ENCODE measurements at regions not wholly inside any gene's neighbourhood (a gene's known extent, or its start where the extent isn't known, plus 50 kb on each side); places are given as distances from the start of the nearest gene placed in this dataset.
"Not testable (repeated sequence)": the region's sequence is repeated elsewhere in the genome, so short reads cannot be mapped to it uniquely, and the experiment has no call there.

DNA sequence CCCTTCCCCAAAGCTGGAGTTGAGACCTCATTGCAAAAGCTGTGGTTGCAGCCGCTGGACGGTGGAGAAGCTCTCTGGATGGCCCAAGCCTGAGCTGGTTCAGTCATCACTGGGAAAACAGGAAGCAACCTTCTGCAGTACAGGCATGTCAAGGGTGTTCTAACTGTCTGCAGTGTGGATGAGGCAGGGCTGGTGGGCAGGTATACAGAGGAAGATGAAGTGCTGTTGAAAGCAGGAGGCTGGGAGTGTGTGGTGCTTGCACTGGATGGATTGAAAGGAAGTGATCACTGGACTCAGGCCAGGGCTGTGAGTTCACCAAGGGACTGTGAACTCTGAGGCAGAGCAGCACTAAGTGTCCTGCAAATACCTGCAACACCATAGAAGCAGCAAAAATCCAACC lies 89.0 kb upstream of the NOX3 start:
- no peak for DNase-seq

DNA sequence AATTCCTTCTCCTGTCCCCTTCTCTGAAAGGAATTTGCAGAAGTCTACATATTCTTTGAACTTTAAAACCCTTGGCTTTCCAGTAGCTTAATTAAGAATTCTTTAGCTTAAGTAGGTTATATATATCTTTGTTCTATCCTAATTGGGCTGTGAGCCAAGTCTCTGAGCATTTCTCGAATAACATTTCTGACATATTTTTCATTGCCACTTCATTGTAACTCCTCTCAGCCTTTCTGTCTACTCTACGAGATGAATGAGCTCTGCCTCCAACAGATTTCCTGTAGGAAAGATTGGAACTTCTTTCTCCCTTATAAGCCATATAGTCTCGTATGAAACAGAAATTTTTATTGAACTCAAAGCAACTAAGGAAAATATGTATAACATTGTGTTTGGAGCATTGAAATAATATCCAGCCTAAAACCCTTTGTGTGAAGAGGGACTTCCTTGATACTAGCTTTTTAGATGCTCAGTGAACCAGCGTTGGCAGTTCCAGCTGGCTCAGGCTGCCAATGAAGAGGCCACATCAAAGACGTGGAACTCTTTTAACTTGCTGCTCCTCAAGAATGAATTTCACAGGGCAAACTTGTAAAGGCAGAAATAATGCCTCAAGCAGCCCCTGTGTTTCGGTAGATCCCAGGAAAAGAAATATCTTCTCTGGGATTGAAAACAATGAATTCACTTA lies 87.7 kb upstream of the NOX3 start:
- no peak for DNase-seq

DNA sequence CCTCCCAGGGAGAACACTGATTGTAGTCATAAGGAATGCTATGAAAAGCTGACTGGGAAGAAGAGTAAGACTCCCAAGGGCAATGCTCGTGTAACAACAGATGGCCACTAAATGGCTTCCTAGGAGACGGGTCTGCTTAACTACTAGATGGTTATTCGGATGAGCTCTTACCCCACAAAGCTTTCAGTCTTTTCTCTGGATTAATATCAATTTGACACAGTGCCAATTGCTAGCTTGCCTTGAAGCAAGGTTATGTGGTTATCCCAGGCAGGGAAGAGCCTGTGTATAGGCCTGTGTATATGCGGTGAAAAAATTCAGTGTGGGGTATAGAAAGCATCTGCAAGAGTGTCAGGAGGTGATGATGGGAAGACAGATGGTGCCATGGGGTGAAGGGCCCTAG lies 86.4 kb upstream of the NOX3 start:
- no peak for DNase-seq

DNA sequence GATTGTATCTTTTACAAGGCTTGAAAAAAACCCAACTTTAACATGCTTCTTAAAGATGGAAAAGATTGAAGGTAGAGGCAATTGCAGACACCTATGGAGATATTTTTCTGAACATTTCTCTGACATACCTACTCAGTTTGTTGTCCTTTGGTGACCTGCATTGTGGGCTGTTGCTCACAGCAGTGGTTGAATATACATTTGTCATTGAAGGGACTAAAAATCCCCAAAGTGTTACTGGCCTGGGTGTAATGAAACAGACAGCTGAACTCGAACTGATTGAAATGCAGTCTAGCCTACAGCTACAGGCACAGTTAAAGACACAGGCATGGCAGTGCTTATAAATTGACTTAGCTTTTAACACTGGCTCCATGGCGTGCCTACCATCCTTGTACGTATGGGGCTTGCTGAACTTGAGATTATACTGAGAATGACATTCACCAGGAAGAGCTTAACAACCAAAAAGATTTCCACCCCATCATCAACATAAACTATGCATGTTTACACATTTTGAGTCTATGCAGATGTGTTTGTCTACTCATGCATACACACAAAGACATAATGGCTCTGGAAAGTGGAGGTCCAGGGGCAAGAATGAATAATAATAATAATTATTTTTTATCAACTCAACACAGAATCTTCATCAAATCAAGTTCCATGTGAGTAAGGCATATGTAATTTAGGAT lies 83.2 kb upstream of the NOX3 start:
- DNase-seq, result no peak

DNA sequence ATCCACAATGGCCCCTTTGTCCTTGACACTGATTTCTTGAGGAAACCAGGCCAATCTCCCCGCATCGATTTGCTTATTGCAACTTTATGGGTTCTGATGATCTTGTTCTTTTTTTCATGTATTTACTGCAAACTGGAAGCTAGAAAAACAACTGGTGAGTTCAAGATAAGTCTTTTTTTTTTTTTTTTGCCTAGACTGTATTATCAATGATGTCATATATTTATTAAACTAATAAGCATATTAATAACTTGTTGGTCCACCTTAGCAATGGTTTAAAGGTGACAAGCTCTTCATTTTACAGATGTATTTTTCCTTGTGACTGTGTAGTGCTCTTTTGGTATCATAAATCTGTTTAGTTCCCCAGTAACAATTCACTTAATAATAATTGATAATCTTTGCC lies 79.0 kb upstream of the NOX3 start:
- DNase-seq, result no peak

DNA sequence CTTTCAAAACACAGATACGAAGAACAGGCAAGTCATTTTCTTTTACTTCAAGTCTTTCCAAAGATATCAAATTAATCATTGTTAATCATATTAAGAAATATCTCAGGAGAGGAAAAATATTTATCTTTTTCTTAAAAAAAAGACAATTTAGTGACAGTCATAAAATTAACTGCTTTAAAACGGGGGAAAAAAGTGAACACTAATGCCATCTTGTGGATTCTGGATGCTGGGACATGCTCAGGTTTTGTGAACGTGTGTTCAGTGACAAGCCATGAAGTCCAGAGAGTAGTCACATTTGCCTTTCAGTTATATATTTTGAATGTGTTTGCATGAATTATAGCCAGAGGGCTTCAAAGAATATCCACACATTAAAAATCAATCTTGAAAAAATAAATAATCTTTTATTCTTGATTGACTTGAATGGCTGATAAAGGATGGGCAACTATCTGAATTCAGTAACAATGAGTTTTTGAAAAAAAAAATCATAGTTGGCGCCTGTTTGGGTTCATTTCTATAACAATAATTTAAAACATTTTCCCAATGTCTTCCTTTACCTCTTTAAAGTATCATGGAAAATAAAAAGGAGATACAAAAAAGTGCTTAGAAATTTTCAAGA lies 74.7 kb upstream of the NOX3 start:
- no peak for DNase-seq

DNA sequence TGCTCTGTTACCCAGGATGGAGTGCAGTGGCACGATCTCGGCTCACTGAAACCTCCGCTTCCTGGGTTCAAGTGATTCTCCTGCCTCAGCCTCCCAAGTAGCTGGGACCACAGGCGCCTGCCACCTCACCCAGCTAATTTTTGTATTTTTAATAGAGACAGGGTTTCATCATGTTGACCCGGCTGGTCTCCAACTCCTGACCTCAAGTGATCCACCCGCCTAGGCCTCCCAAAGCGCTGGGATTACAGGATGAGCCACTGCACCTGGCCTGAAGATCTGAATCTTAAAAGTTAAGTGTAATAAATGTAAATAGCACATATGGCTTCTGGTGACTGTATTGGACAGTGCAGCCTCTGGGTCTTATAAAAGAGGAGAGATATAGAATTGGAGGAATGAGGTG lies 74.2 kb upstream of the NOX3 start:
- DNase-seq, result not testable (repeated sequence)

DNA sequence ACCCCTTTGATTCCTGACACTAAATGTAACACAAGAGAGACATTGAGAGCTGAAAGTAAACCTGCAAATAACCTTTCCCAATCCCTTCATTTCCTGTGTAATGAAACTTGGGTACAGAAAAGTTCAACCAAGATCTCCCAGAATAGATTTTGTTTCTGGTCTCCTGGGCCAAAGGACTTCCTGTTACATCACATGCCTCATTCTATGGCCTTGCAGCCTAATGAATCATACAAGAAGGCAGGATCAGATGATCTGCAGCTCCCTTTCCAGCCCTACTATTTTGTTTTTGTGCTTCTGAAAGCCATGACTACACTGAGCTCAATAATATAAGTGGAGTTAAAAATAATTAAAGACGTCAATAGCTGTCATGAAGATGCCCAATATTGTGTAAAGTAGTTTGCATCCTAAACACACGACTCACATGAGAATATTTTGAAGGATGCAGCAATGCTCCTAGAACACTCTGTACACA lies 73.4 kb upstream of the NOX3 start:
- no peak for DNase-seq

DNA sequence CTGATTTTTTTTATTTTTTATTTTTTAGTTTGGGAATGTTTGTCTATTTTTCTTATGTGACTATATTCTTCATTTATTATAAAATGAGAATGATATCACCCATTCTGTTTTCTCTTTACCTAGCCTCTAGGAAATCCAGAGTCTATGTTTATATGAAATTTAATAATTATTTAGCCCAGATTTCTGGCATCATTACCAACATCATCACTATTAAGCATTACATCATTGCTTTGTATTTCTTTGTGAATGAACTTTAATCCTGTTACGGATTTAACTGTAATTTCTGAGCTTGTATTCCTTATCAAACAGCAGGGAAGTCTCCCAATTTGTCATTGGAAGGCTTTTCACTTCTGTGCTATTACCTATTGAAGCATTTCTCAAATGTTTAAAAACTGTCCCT lies 72.7 kb upstream of the NOX3 start:
- DNase-seq, result no peak

DNA sequence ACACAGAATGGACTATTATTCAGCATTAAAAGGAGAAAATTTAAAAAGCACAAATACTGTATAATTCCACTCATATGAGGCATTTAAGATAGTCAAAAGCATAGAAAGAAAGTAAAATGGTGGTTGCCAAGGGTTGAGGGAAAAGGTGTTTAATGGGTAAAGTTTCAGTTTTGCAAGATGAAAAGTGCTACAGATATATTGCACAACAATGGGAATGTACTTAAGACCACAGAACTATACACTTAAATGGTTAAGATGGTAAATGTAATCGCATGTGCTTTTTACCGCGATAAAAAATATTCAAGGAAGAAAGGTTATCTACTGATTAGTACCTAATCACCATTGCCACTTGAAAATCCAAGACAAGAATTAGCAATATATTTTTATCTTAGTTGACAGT lies 71.8 kb upstream of the NOX3 start:
- no peak for DNase-seq

DNA sequence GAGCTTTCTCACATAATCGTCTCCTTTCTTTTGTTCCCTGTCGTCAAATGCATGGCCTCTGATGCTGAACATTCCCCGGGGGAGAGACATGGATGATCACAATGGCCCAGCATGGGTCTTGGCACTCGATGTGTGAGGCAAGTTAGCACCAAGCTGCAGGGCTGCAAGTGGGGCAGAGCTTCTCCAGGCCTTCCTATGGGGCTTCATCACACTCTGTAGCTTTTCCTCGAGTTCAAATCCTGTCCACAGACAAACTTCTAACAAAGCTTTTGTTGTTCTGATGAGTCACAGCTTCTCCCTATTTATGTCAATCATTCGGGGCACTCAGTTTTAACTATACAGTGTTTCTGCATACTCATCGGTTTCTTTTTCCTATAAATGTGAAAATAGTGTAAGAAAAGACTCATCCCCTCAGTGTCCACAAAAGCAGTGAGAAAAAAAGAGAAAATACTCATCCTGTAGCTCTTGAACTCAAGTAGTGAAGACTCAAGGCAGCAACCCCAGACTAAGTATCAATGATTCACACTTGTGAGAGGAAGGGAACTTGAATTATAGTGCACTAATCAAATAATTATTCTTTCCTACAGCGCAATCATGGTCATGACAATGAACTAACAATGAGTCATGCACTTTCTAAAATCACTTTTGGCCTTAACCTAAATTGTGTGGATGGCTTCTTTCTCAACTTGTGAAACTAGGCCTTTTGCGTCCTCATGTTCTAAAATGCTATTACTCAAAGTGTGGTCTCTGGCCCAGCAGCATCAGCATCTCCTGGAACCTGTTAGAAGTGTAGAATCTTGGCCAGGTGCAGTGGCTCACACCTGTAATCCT lies 68.4 kb upstream of the NOX3 start:
- no peak for DNase-seq

DNA sequence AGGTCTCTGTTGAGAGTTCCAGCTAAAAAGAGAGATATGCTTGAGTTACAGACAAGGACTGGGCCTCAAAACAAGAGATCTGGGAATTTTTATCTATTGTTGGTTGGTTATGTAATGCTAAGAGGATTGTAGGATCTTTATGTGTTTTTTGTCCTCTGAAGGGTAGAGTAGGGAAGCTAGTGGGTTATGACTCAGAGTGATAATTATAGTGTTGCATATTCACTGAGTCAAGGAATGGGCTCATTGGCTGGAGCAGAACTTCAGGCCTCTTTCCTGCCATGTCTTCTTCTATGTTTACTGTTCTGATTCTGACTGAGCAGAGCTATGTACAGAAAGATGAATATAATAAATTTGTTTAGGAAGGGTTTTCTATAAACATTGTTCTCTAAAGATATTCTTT lies 66.1 kb upstream of the NOX3 start:
- no peak for DNase-seq

DNA sequence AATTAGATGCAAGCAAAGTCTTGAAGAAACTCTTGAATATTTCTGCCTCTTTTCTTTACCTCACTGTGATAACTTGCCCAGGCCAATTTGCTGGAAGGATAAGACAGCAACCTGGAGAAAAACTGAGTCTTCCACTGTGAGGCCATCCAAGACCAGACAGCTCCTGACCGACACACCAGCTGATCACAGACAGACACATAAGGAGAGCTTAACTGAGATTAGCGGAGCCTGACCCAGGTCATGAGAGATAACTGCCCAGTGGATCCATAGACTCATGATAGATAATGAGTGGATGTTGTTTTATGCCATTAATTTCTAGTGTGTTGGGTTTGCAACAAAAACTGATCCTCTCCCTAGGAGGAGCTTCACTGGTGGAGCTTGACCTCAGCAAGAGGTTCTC lies 64.4 kb upstream of the NOX3 start:
- no peak for DNase-seq

DNA sequence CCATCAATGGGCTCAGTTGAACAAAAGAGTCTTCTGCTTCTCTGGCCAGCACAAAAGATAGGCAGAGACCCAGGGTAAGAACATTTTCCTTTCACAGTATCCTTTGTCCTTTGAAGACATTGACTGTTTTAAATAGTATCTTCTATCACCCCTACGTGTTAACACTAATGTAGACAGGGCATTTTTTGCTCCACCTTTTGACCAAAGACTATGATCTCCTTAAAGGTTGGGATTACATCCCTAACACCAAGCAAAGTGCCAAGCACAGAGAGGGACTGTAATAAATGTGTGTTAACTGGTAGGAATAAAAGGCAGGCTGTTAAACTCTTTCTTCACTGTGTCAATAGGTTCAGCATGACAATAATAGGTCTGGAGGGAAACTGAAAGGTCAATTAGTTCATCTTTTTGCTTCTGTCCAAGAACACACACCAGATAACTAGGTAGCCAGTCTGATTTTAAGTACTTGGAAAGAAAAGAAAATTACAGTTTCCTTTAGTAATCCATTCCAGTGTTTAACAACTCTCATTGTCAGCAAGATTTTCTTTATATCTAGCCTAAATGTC lies 63.6 kb upstream of the NOX3 start:
- no peak for DNase-seq

DNA sequence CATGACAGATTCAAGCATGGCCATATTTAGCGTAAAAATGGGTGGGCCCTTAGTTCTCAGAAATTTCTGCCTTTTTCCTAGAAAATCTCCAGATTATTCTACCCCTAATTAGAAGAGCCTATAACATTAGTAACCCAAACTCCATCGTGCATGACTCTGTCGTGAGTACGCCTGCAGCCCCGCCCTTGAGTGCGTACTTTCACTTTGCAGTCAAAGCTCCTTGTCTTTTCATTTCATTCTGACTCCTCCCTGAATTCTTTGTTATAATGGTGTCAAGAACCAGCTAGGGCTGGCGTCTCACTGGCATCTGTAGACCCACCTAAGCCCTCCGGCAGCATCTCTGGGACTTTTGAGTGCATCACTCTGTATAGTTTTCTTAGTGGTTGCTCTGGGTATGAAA lies 61.7 kb upstream of the NOX3 start:
- no peak for DNase-seq

DNA sequence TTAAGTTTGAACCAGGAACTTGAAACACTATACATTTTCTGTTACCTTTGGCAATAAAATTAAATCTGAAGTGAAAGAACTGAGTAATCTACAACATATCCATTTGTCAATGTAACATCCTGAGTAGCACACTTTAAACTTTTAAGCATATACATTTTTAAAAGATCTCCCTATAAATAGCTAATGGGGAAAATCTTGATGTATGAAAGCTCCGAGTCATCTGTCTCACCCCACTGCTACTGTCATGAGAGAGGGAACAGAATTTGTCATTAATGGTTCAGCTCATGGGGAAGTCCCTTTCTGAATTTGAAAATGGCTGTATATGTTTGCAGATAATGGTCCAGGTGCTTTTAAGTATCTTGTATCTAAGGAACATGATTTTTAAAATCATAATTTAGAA lies 55.2 kb upstream of the NOX3 start:
- DNase-seq, result no peak

DNA sequence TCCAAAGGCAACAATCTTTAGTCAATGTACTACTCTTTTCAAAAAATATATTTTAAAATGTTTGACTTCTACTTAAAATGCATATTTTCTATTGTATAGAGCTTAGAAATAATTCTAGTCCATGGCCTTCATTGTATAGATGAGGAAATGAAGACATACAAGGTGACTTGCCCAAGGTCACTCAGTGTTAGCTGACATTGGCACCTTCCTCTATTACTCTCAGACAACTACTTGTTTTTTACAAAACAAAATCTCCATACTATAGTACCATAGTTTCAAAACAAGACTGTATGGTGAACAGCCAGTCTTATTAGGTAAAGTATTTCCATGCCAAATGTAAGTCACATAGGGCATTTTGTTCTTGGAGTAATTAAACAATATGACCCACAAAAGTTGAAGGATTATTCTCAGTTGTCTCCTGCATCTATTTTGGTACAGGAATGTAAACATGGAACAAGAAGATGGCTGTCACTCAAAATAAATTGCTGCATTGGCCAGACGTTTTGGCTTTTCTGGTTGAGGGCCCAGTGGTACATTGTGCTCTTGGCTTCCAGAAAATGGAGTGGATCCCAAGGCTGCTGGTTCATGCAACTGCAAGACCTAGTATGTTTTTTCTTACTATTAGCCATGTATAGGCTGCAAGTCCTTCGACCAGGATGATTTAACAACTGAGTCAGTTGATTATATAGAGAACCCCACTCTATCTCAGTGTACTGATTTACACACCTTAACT lies 54.3 kb upstream of the NOX3 start:
- no peak for DNase-seq

DNA sequence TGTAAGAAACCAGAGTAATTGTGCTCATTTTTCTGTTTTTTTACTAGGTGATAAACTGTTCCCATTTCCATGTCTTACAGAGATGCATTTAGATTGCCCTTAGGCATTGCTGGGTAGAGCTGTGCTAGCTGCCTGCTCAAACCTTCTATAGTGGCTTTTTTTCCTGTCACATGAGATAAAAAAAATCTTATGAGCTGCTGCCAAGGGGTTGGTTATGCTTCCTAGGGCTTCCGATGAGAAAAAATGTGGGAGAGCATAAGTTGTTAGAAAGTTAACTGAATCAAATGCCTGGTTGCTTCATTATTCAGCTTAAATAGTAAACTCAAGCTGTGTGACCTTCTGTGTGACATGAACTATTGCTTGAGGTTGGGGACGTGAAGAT lies 50.0 kb upstream of the NOX3 start:
- no peak for DNase-seq

All from NCI-H2081 treated with DMSO at 0.1 percent for 48 hours (cell line).